ENCODE measurements at regions not wholly inside any gene's neighbourhood (a gene's known extent, or its start where the extent isn't known, plus 50 kb on each side); places are given as distances from the start of the nearest gene placed in this dataset.

- TF ChIP-seq CTCF (conservative IDR thresholded peaks at IDR 0.05; ENCODE audit: low read depth in 2 of 2): peak; percentile 76 to 77
- no peak for TF ChIP-seq POLR2AphosphoS5 (IDR thresholded peaks at IDR 0.05; ENCODE audit: low read depth)
- TF ChIP-seq ZNF114 (CRISPR knock-in tag; IDR thresholded peaks at IDR 0.05): no peak
- no peak for TF ChIP-seq ZNF331 (CRISPR knock-in tag; IDR thresholded peaks at IDR 0.05; ENCODE audit: low read depth)
- TF ChIP-seq EZH2 (IDR thresholded peaks at IDR 0.05; ENCODE audit: low read depth, unreplicated experiment): no peak
- no peak for TF ChIP-seq STAT1 (IDR thresholded peaks at IDR 0.05; ENCODE audit: unreplicated experiment)
- TF ChIP-seq EZH2phosphoT487 (IDR thresholded peaks at IDR 0.05; ENCODE audit: unreplicated experiment): no peak
- TF ChIP-seq REST (IDR thresholded peaks at IDR 0.05; ENCODE audit: unreplicated experiment): no peak
- TF ChIP-seq CREB1 (CRISPR knock-in tag; IDR thresholded peaks at IDR 0.05; ENCODE audit: low read depth): no peak
- TF ChIP-seq NANOG (IDR thresholded peaks at IDR 0.05; ENCODE audit: borderline replicate concordance): no peak
- no peak for TF ChIP-seq ETS1 (IDR thresholded peaks at IDR 0.05)
- no peak for TF ChIP-seq JUNB (IDR thresholded peaks at IDR 0.05; ENCODE audit: unreplicated experiment)
- TF ChIP-seq, protein P1, sequence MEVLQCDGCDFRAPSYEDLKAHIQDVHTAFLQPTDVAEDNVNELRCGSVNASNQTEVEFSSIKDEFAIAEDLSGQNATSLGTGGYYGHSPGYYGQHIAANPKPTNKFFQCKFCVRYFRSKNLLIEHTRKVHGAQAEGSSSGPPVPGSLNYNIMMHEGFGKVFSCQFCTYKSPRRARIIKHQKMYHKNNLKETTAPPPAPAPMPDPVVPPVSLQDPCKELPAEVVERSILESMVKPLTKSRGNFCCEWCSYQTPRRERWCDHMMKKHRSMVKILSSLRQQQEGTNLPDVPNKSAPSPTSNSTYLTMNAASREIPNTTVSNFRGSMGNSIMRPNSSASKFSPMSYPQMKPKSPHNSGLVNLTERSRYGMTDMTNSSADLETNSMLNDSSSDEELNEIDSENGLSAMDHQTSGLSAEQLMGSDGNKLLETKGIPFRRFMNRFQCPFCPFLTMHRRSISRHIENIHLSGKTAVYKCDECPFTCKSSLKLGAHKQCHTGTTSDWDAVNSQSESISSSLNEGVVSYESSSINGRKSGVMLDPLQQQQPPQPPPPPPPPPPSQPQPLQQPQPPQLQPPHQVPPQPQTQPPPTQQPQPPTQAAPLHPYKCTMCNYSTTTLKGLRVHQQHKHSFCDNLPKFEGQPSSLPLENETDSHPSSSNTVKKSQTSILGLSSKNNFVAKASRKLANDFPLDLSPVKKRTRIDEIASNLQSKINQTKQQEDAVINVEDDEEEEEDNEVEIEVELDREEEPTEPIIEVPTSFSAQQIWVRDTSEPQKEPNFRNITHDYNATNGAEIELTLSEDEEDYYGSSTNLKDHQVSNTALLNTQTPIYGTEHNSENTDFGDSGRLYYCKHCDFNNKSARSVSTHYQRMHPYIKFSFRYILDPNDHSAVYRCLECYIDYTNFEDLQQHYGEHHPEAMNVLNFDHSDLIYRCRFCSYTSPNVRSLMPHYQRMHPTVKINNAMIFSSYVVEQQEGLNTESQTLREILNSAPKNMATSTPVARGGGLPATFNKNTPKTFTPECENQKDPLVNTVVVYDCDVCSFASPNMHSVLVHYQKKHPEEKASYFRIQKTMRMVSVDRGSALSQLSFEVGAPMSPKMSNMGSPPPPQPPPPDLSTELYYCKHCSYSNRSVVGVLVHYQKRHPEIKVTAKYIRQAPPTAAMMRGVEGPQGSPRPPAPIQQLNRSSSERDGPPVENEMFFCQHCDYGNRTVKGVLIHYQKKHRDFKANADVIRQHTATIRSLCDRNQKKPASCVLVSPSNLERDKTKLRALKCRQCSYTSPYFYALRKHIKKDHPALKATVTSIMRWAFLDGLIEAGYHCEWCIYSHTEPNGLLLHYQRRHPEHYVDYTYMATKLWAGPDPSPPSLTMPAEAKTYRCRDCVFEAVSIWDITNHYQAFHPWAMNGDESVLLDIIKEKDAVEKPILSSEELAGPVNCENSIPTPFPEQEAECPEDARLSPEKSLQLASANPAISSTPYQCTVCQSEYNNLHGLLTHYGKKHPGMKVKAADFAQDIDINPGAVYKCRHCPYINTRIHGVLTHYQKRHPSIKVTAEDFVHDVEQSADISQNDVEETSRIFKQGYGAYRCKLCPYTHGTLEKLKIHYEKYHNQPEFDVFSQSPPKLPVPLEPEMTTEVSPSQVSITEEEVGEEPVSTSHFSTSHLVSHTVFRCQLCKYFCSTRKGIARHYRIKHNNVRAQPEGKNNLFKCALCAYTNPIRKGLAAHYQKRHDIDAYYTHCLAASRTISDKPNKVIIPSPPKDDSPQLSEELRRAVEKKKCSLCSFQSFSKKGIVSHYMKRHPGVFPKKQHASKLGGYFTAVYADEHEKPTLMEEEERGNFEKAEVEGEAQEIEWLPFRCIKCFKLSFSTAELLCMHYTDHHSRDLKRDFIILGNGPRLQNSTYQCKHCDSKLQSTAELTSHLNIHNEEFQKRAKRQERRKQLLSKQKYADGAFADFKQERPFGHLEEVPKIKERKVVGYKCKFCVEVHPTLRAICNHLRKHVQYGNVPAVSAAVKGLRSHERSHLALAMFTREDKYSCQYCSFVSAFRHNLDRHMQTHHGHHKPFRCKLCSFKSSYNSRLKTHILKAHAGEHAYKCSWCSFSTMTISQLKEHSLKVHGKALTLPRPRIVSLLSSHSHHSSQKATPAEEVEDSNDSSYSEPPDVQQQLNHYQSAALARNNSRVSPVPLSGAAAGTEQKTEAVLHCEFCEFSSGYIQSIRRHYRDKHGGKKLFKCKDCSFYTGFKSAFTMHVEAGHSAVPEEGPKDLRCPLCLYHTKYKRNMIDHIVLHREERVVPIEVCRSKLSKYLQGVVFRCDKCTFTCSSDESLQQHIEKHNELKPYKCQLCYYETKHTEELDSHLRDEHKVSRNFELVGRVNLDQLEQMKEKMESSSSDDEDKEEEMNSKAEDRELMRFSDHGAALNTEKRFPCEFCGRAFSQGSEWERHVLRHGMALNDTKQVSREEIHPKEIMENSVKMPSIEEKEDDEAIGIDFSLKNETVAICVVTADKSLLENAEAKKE (CRISPR knock-in tag; IDR thresholded peaks at IDR 0.05): no peak
Observed at GRCh38 chr4:28378109-28378830, 1517.6 kb downstream of the STIM2 start.
